OCI-LY3 (cell line): ENCODE measurements at regions not wholly inside any gene's neighbourhood (a gene's known extent, or its start where the extent isn't known, plus 50 kb on each side); places are given as distances from the start of the nearest gene placed in this dataset.

Experiments used
- H2AFZ ChIP-seq: fragments of 200-600, 300-600 bp; shearing (Covaris generic); 2 replicates; pipeline ENCODE4 v1.6.0; 2014; ENCODE audit warnings: antibody characterized with exemption, low read depth, low read length
- H3K27ac ChIP-seq: fragments of 200-600, 300-600 bp; sonication (generic); 2 replicates; pipeline ENCODE4 v1.5.1; 2014; ENCODE audit warnings: mild to moderate bottlenecking, low read length, moderate library complexity, mixed read lengths
- H3K27me3 ChIP-seq: fragments of 200-600, 300-600 bp; sonication (generic); 2 replicates; pipeline ENCODE4 v1.6.1; 2014; ENCODE audit warnings: low read depth, low read length, mixed read lengths
- H3K36me3 ChIP-seq: fragments of 200-600, 300-600 bp; sonication (generic); replicated peaks from 2 replicates; pipeline ENCODE3; 2014; ENCODE audit warnings: low read depth, low read length, mixed read lengths
- H3K4me1 ChIP-seq: fragments of 300-600, 200-600 bp; sonication (generic); 2 replicates; pipeline ENCODE4 v1.6.1; 2014; ENCODE audit warnings: low read length, mixed read lengths
- H3K4me2 ChIP-seq: fragments of 200-600, 300-600 bp; sonication (generic); 2 replicates; pipeline ENCODE4 v1.6.1; 2014; ENCODE audit warnings: low read length, mixed read lengths
- H3K4me3 ChIP-seq: fragments of 300-600, 200-600 bp; sonication (generic); 2 replicates; pipeline ENCODE4 v1.5.1; 2014; ENCODE audit warnings: antibody characterized with exemption, mild to moderate bottlenecking, low read length, moderate library complexity
- H3K79me2 ChIP-seq: fragments of 300-600, 200-600 bp; shearing (Covaris generic); 2 replicates; pipeline ENCODE4 v1.6.1; 2014; ENCODE audit warnings: mild to moderate bottlenecking, low read length, mixed read lengths
- H3K9ac ChIP-seq: fragments of 300-600, 200-600 bp; shearing (Covaris generic); 2 replicates; pipeline ENCODE4 v1.6.0; 2014; ENCODE audit warnings: mild to moderate bottlenecking, low read length, moderate library complexity
- H3K9me3 ChIP-seq: fragments of 200-600, 300-600 bp; shearing (Covaris generic); 2 replicates; pipeline ENCODE4 v1.6.1; 2014; ENCODE audit warnings: low read length, mixed read lengths; ENCODE audit not compliant: insufficient read depth
- H4K20me1 ChIP-seq: fragments of 200-600, 300-600 bp; sonication (generic); 2 replicates; pipeline ENCODE4 v1.6.1; 2016; ENCODE audit warnings: low read length, mixed read lengths; ENCODE audit not compliant: insufficient read depth
- CTCF ChIP-seq: fragments of 200-600, 300-600 bp; sonication (generic); IDR thresholded peaks from 2 replicates; pipeline ENCODE4 v1.5.1; 2014; ENCODE audit warnings: antibody characterized with exemption, low read length, low read depth
- EZH2phosphoT487 ChIP-seq: fragments of 200-600 bp; shearing (Covaris generic); IDR thresholded peaks from 2 replicates; pipeline ENCODE4 v1.6.1; 2018; ENCODE audit warnings: antibody characterized with exemption, mixed run types, low read depth

- Histone ChIP-seq H3K4me3 (no peak overlapping the region), H3K36me3 (no peaks in the 10 kb centered on the region), H3K4me2 (no peak overlapping the region), H3K27ac (no peak overlapping the region), H3K27me3 (no peaks in the 10 kb centered on the region), H3K79me2 (no peaks in the 10 kb centered on the region), H3K4me1 (0 out of 2 replicates have a peak, but pooled peaks cover 5% of the 10 kb centered on the region), H3K9ac (no peak overlapping the region), H3K9me3 (no peaks in the 10 kb centered on the region), H4K20me1 (no peaks in the 10 kb centered on the region), H2AFZ (no peak overlapping the region)
- TF ChIP-seq EZH2phosphoT487: no peak
- TF ChIP-seq CTCF: no peak
Measured at GRCh38 chr3:105154692-105155091, 212.0 kb upstream of the ALCAM start.

- Histone ChIP-seq H3K79me2 (no peaks in the 10 kb centered on the region), H3K27ac (no peak overlapping the region), H3K27me3 (no peaks in the 10 kb centered on the region), H4K20me1 (no peaks in the 10 kb centered on the region), H3K4me1 (0 out of 2 replicates have a peak, but pooled peaks cover 5% of the 10 kb centered on the region), H3K4me3 (no peak overlapping the region), H3K4me2 (no peak overlapping the region), H3K36me3 (no peaks in the 10 kb centered on the region), H3K9ac (no peak overlapping the region), H2AFZ (no peak overlapping the region), H3K9me3 (no peaks in the 10 kb centered on the region)
- TF ChIP-seq CTCF (no peak), EZH2phosphoT487 (no peak)
Measured at GRCh38 chr3:105157067-105157765, 209.5 kb upstream of the ALCAM start.

GRCh38 chr3:105157766-105158085 lies 209.0 kb upstream of the ALCAM start:
- Histone ChIP-seq H3K9me3 (no peaks in the 10 kb centered on the region), H3K27ac (no peak overlapping the region), H3K27me3 (no peaks in the 10 kb centered on the region), H3K79me2 (no peaks in the 10 kb centered on the region), H3K4me2 (no peak overlapping the region), H3K9ac (no peak overlapping the region), H2AFZ (no peak overlapping the region), H3K4me3 (no peak overlapping the region), H4K20me1 (no peaks in the 10 kb centered on the region), H3K4me1 (0 out of 2 replicates have a peak, but pooled peaks cover 5% of the 10 kb centered on the region), H3K36me3 (no peaks in the 10 kb centered on the region)
- TF ChIP-seq EZH2phosphoT487: no peak
- no peak for TF ChIP-seq CTCF

- no peaks in the 10 kb centered on the region for H3K36me3 ChIP-seq
Measured at GRCh38 chr3:105158286-105158685, 208.4 kb upstream of the ALCAM start.

More at GRCh38 chr3:105158286-105158685, 208.4 kb upstream of the ALCAM start:
- Histone ChIP-seq H3K4me1 (0 out of 2 replicates have a peak, but pooled peaks cover 5% of the 10 kb centered on the region), H3K27ac (no peak overlapping the region), H3K4me2 (no peak overlapping the region), H3K9ac (no peak overlapping the region), H4K20me1 (no peaks in the 10 kb centered on the region), H3K4me3 (no peak overlapping the region), H3K79me2 (no peaks in the 10 kb centered on the region), H3K27me3 (no peaks in the 10 kb centered on the region), H2AFZ (no peak overlapping the region), H3K9me3 (no peaks in the 10 kb centered on the region)
- no peak for TF ChIP-seq EZH2phosphoT487
- TF ChIP-seq CTCF: no peak
